Panc1 (cell line): ENCODE measurements at regions not wholly inside any gene's neighbourhood (a gene's known extent, or its start where the extent isn't known, plus 50 kb on each side); places are given as distances from the start of the nearest gene placed in this dataset.

Experiments
- ATAC-seq: fragments of 200-7000 bp; cut with Tn5 transposase; 2 replicates; pipeline ENCODE4 v1.9.1; 2020; ENCODE audit warnings: mild to moderate bottlenecking, moderate library complexity
- BruUV-seq: library from RNA; stranded (reverse); fragments of 400-500 nt; replicated peaks from 2 replicates; lab custom pipeline; 2021; lab: Mats Ljungman, UMichigan
- CTCF ChIA-PET: fragments of 300-600 bp; sonication (Branson Sonifier 250); formaldehyde crosslinking; loops from one replicate; lab custom pipeline; 2022; ENCODE audit warnings: antibody characterized with exemption; lab: Charles Lee
- POLR2A ChIA-PET: fragments of 300-600 bp; sonication (Branson Sonifier 250); formaldehyde crosslinking; loops from one replicate; lab custom pipeline; 2022; ENCODE audit warnings: antibody characterized with exemption; lab: Charles Lee
- DNase-seq: peaks from one replicate; pipeline ENCODE4 v3.0.0-alpha.2; 2010; ENCODE audit warnings: low read depth, low spot score
- H3K27ac ChIP-seq: 2 replicates; pipeline ENCODE4 v1.5.1; 2011; ENCODE audit warnings: mild to moderate bottlenecking, low read length, inconsistent platforms
- H3K27me3 ChIP-seq: fragments of 200-500 bp; sonication (Bioruptor generic); 2 replicates; pipeline ENCODE4 v1.6.0; 2014; ENCODE audit warnings: low read length, inconsistent platforms; ENCODE audit not compliant: control insufficient read depth, insufficient read depth
- H3K36me3 ChIP-seq: fragments of 200-500 bp; sonication (Bioruptor generic); 2 replicates; pipeline ENCODE4 v1.5.1; 2014; ENCODE audit warnings: inconsistent platforms, mild to moderate bottlenecking, low read length, moderate library complexity; ENCODE audit not compliant: control insufficient read depth, insufficient read depth
- H3K4me1 ChIP-seq: 2 replicates; pipeline ENCODE4 v1.5.1; 2011; ENCODE audit warnings: inconsistent platforms, mild to moderate bottlenecking, low read length, moderate library complexity; ENCODE audit not compliant: control insufficient read depth, insufficient read depth
- H3K4me3 ChIP-seq, 2 experiments: 2 replicates each; pipeline ENCODE4 v1.5.1; 2011 to 2012; ENCODE audit warnings: low read depth in 2 of 2, low read length in 2 of 2, mild to moderate bottlenecking in 2 of 2, inconsistent platforms in 1 of 2, moderate library complexity in 1 of 2
- H3K9me3 ChIP-seq: fragments of 200-500 bp; sonication (Bioruptor generic); 2 replicates; pipeline ENCODE4 v1.5.1; 2014; ENCODE audit warnings: low read depth, mild to moderate bottlenecking, inconsistent platforms, low read length, moderate library complexity; ENCODE audit not compliant: control insufficient read depth, insufficient read depth
- POLR2AphosphoS5 ChIP-seq: IDR thresholded peaks from 2 replicates; pipeline ENCODE4 v1.6.1; 2012; ENCODE audit warnings: mild to moderate bottlenecking, low read depth, low read length, moderate library complexity
- SIN3A ChIP-seq: IDR thresholded peaks from 2 replicates; pipeline ENCODE4 v1.6.1; 2012; ENCODE audit warnings: low read depth, mild to moderate bottlenecking, low read length, moderate library complexity, borderline replicate concordance; ENCODE audit not compliant: insufficient read depth
- TCF7L2 ChIP-seq: IDR thresholded peaks from 2 replicates; pipeline ENCODE4 v1.6.1; 2011; ENCODE audit warnings: mild to moderate bottlenecking, low read depth, low read length, inconsistent platforms
- in situ Hi-C: cut with HindIII; loops from 2 replicates; pipeline ENCODE4 v1.10.0; 2016; ENCODE audit warnings: low sequenced_read_pairs, low pct_unique_long_range_greater_than_20kb
- intact Hi-C: fragments of 100-400 bp; cut with micrococcal nuclease; formaldehyde crosslinking; loops from one replicate; pipeline ENCODE4 v1.10.0; 2022; ENCODE audit not compliant: unreplicated experiment
- TF ChIP-seq, protein P1 (sequence below): fragments of 450-650 bp; IDR thresholded peaks from 2 replicates; pipeline ENCODE4 v1.5.1; 2017; ENCODE audit warnings: mild to moderate bottlenecking
- TF ChIP-seq, protein P2 (sequence below), 2 experiments: IDR thresholded peaks; 2 replicates each; pipeline ENCODE4 v1.6.1; 2011 to 2012; ENCODE audit warnings: low read depth in 2 of 2, control low read depth in 1 of 2, low read length in 1 of 2, mild to moderate bottlenecking in 1 of 2, moderate library complexity in 1 of 2; ENCODE audit not compliant: insufficient read depth in 1 of 2

DNA sequence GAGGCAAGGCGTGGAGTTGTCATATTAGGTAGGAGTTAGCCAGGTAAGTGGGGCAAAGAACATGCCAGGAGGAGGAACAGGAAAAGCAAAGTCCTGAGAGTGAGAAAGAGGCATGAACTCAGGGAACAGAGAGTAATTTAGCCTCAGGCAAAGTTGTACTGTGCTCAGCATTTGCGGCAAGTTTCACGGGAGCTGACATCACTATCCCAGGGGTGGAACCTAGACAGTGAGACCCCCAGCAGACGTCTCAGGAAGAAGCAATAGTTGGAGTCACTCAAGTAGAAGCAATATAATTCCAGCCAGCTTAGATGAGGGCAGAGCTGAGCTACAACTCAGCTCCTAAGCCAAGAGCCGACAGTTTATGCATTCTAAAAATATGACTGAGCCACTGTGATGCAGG, 426.0 kb upstream of the ISX start:
- H3K27me3 ChIP-seq: no peaks in the 10 kb centered on the region
- TF ChIP-seq, protein P1, sequence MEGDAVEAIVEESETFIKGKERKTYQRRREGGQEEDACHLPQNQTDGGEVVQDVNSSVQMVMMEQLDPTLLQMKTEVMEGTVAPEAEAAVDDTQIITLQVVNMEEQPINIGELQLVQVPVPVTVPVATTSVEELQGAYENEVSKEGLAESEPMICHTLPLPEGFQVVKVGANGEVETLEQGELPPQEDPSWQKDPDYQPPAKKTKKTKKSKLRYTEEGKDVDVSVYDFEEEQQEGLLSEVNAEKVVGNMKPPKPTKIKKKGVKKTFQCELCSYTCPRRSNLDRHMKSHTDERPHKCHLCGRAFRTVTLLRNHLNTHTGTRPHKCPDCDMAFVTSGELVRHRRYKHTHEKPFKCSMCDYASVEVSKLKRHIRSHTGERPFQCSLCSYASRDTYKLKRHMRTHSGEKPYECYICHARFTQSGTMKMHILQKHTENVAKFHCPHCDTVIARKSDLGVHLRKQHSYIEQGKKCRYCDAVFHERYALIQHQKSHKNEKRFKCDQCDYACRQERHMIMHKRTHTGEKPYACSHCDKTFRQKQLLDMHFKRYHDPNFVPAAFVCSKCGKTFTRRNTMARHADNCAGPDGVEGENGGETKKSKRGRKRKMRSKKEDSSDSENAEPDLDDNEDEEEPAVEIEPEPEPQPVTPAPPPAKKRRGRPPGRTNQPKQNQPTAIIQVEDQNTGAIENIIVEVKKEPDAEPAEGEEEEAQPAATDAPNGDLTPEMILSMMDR: no peak
- TF ChIP-seq TCF7L2: no peak
- TF ChIP-seq, protein P2, sequence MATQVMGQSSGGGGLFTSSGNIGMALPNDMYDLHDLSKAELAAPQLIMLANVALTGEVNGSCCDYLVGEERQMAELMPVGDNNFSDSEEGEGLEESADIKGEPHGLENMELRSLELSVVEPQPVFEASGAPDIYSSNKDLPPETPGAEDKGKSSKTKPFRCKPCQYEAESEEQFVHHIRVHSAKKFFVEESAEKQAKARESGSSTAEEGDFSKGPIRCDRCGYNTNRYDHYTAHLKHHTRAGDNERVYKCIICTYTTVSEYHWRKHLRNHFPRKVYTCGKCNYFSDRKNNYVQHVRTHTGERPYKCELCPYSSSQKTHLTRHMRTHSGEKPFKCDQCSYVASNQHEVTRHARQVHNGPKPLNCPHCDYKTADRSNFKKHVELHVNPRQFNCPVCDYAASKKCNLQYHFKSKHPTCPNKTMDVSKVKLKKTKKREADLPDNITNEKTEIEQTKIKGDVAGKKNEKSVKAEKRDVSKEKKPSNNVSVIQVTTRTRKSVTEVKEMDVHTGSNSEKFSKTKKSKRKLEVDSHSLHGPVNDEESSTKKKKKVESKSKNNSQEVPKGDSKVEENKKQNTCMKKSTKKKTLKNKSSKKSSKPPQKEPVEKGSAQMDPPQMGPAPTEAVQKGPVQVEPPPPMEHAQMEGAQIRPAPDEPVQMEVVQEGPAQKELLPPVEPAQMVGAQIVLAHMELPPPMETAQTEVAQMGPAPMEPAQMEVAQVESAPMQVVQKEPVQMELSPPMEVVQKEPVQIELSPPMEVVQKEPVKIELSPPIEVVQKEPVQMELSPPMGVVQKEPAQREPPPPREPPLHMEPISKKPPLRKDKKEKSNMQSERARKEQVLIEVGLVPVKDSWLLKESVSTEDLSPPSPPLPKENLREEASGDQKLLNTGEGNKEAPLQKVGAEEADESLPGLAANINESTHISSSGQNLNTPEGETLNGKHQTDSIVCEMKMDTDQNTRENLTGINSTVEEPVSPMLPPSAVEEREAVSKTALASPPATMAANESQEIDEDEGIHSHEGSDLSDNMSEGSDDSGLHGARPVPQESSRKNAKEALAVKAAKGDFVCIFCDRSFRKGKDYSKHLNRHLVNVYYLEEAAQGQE (IDR thresholded peaks at IDR 0.05; ENCODE audit: insufficient read depth in 1 of 2, low read depth in 2 of 2, low read length in 1 of 2): no peak
- no peak for TF ChIP-seq SIN3A
- TF ChIP-seq POLR2AphosphoS5: no peak
- DNase-seq (no peak), ATAC-seq (no peak)
- H3K4me1 ChIP-seq: no peaks in the 10 kb centered on the region
- H3K4me3 ChIP-seq: no peak overlapping the region
- no TSS peak for BruUV-seq
- H3K9me3 ChIP-seq: no peaks in the 10 kb centered on the region
- H3K27ac ChIP-seq: no peak overlapping the region
- ChIA-PET POLR2A (no interaction called here), CTCF (no interaction called here)
- in situ Hi-C loops (no loop called here), intact Hi-C loops (no loop called here)
- no peaks in the 10 kb centered on the region for H3K36me3 ChIP-seq

DNA sequence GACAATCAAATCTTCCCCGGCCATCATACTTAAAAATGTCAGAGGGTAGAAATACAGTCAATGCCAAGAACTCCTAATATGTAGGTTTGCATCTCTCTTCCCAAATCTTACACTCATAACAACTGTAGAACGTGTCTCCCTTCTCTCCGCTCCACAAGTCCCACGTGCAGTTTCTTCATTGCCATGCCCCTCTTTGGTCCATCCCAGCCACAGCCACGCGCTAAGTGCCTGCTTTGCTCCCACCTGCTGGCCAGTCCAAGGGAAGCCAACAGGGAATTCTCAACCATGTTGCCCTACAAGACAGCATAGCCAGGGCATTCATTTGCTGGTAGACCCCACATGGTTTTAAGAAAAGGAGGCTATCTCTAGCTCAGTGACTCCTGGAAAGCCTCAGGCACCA, 420.6 kb upstream of the ISX start:
- no TSS peak for BruUV-seq
- no peaks in the 10 kb centered on the region for H3K4me1 ChIP-seq
- H3K36me3 ChIP-seq: no peaks in the 10 kb centered on the region
- no peak overlapping the region for H3K27ac ChIP-seq
- in situ Hi-C loops (no loop called here), intact Hi-C loops (no loop called here)
- ChIA-PET CTCF (no interaction called here), POLR2A (no interaction called here)
- no peak overlapping the region for H3K4me3 ChIP-seq
- TF ChIP-seq, protein P2 (IDR thresholded peaks at IDR 0.05; ENCODE audit: insufficient read depth in 1 of 2, low read depth in 2 of 2, low read length in 1 of 2): no peak
- TF ChIP-seq, protein P1: no peak
- TF ChIP-seq SIN3A (no peak), POLR2AphosphoS5 (no peak), TCF7L2 (no peak)
- no peak for DNase-seq
- no peaks in the 10 kb centered on the region for H3K27me3 ChIP-seq
- ATAC-seq: no peak
- H3K9me3 ChIP-seq: no peaks in the 10 kb centered on the region
